Activated naive CD4-positive, alpha-beta T cell treated with anti-CD3 and anti-CD28 coated beads for 36 hours (primary cell): ENCODE measurements at regions not wholly inside any gene's neighbourhood (a gene's known extent, or its start where the extent isn't known, plus 50 kb on each side); places are given as distances from the start of the nearest gene placed in this dataset.

Source experiments
- CTCF ChIA-PET: fragments of 350-600 bp; sonication (Branson Sonifier 250); formaldehyde crosslinking; loops from one replicate; lab custom pipeline; 2021; ENCODE audit warnings: antibody characterized with exemption; lab: Charles Lee
- DNase-seq: peaks from one replicate; pipeline ENCODE4 v3.0.0-alpha.2; 2020
- H3K27ac Mint-ChIP-seq: one replicate; pipeline ENCODE4 v1.8.0; 2021; ENCODE audit warnings: mild to moderate bottlenecking, mixed read lengths
- H3K27me3 Mint-ChIP-seq: one replicate; pipeline ENCODE4 v1.8.0; 2021; ENCODE audit warnings: low read depth, mixed read lengths
- H3K36me3 Mint-ChIP-seq: one replicate; pipeline ENCODE4 v1.8.0; 2021; ENCODE audit warnings: low read depth, mixed read lengths
- H3K4me1 Mint-ChIP-seq: one replicate; pipeline ENCODE4 v1.8.0; 2021; ENCODE audit warnings: low read depth, mixed read lengths
- H3K4me3 Mint-ChIP-seq: one replicate; pipeline ENCODE4 v1.8.0; 2021; ENCODE audit warnings: mild to moderate bottlenecking, moderate library complexity, mixed read lengths
- H3K9me3 Mint-ChIP-seq: one replicate; pipeline ENCODE4 v1.8.0; 2021; ENCODE audit warnings: mixed read lengths
- intact Hi-C: fragments of 100-400 bp; cut with micrococcal nuclease; formaldehyde crosslinking; loops from one replicate; pipeline ENCODE4 v1.15.1; 2023

DNA sequence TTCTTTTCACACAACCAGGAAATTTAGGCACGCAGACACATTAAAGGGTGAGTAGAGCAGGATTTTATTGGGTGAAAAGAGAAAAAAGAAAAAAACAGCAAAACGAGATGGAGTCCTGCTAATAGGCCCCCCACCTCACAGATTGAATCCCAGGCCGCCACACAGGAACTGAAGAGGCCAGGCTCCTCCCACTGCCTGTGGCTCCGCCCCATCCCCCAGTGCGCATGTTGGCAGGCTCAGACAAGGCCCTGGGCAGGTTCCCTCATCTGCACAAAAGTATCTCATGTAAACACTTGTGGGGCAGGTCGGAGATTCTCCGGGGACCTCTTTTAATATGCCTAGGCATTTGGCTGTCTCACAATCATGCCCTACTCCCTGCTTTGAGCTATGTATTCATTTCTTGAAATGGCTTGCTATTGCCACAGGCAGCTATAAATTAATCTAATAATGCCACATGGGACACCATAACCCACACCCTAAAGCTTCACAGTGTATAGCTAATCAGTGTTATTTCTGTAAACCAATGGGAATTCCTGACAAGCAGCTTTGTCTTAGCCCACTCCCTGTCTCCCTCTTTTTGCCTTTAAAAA is 76.2 kb upstream of the KIF5B start:
- Mint-ChIP-seq H3K4me3 (no peak overlapping the region), H3K9me3 (no peaks in the 10 kb centered on the region)

DNA sequence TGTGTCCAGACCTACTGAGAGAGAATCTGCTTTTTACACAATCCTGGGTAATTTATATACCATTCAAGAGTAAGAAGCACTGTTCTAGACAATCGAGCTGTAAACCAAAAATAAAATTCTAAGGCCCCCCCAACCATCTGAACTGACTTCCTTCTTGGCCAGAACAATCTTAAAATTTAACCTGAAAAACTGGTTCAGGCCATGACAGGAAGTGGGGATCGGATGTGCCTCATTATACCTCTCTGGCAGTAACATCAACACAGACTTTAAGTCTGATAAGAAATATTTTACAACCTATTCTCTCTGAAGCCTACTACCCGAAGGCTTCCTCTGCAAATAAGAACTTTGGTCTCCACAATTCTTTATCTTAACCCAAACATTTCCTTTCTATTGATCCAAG is 75.2 kb upstream of the KIF5B start:
- no peaks in the 10 kb centered on the region for H3K27me3 Mint-ChIP-seq
- CTCF ChIA-PET = no interaction called here
- H3K9me3 Mint-ChIP-seq = no peaks in the 10 kb centered on the region
- no peak for DNase-seq
- intact Hi-C loops = no loop called here
- H3K4me1 Mint-ChIP-seq = peaks cover 9% of the 10 kb centered on the region
- no peak overlapping the region for H3K4me3 Mint-ChIP-seq
- H3K27ac Mint-ChIP-seq = no peak overlapping the region
- no peaks in the 10 kb centered on the region for H3K36me3 Mint-ChIP-seq

More for the DNA sequence above, 76.2 kb upstream of the KIF5B start:
- Mint-ChIP-seq H3K27ac (no peak overlapping the region), H3K27me3 (no peaks in the 10 kb centered on the region), H3K36me3 (no peaks in the 10 kb centered on the region), H3K4me1 (peaks cover 9% of the 10 kb centered on the region)
- peak; percentile 8 for DNase-seq
- intact Hi-C loops = no loop called here
- CTCF ChIA-PET = interaction anchor here (0.6 to 0.9 kb wide), 2 partner anchors 57 to 83 kb away, joined by 3 to 4 read pairs; no protein-coding TSS in a partner anchor

DNA sequence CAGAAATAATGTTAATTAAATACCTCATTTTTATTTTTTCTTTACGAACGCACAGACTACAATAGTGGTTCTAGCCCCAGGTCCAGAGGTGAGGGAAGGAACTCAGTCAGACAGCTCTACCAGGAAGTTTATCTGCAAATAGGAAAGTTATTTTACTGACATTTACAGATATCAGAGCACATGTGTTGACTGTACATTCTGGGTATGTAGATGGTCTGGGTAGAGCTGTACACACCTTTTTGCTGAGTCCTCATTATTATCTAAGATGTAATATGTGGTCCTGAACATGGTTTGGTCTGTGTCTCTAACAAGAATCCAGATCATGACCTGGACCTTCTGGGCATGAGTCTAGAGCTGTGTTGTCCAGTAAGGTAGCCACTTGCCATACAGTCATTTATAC is 74.6 kb upstream of the KIF5B start:
- CTCF ChIA-PET = no interaction called here
- Mint-ChIP-seq H3K36me3 (no peaks in the 10 kb centered on the region), H3K27ac (no peak overlapping the region), H3K9me3 (no peaks in the 10 kb centered on the region), H3K4me1 (peaks cover 9% of the 10 kb centered on the region), H3K4me3 (no peak overlapping the region), H3K27me3 (no peaks in the 10 kb centered on the region)
- intact Hi-C loops = no loop called here
- no peak for DNase-seq

DNA sequence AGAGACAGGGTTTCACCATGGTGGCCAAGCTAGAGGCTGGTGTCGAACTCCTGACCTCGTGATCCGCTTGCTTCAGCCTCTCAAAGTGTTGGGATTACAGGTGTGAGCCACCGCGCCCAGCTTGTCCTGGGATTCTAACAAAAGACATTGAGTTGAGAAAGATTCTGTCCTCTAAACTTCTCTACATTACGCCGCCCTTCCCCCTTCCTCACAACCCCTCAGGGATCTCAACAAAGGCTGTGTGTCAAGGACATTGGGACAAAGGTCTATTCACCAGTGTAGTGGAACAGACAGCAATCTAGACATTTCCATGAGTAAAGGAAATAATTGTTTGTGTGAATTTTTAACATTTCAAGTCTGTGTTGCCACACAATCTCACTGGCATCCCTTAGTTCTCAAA is 68.8 kb upstream of the KIF5B start:
- peaks cover 10% of the 10 kb centered on the region for H3K9me3 Mint-ChIP-seq
- no peaks in the 10 kb centered on the region for H3K27me3 Mint-ChIP-seq
- intact Hi-C loops = no loop called here
- H3K4me1 Mint-ChIP-seq = no peaks in the 10 kb centered on the region
- H3K36me3 Mint-ChIP-seq = peaks cover 3% of the 10 kb centered on the region
- no peak overlapping the region for H3K4me3 Mint-ChIP-seq
- CTCF ChIA-PET = no interaction called here
- no peak for DNase-seq
- H3K27ac Mint-ChIP-seq = no peak overlapping the region

DNA sequence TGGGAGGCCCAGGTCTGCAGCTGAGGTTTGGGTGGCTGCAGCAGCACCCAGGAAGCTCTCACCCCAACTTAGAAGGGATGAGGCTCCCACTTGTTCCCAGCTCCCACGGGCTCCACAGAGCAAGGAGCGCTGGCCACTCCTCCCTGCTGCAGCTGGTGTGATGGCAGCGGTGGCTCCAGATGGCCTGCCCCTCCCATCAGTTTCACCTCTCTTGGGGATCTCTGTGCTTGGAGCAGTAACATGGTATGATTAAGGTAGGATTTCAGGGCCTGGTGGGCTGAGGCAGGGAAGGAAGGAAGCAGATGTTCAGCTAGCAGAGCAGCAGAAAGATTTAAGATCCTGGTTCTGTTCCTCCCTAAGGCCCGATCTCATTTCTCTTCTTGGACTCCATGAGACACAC is 66.8 kb upstream of the KIF5B start:
- H3K4me1 Mint-ChIP-seq = no peaks in the 10 kb centered on the region
- CTCF ChIA-PET = interaction anchor here (0.6 to 1.1 kb wide), 2 partner anchors 27 to 261 kb away, joined by 3 to 6 read pairs; no protein-coding TSS in a partner anchor
- H3K4me3 Mint-ChIP-seq = no peak overlapping the region
- no peak for DNase-seq
- peaks cover 3% of the 10 kb centered on the region for H3K36me3 Mint-ChIP-seq
- intact Hi-C loops = no loop called here
- H3K9me3 Mint-ChIP-seq = peaks cover 10% of the 10 kb centered on the region
- no peaks in the 10 kb centered on the region for H3K27me3 Mint-ChIP-seq
- H3K27ac Mint-ChIP-seq = no peak overlapping the region

DNA sequence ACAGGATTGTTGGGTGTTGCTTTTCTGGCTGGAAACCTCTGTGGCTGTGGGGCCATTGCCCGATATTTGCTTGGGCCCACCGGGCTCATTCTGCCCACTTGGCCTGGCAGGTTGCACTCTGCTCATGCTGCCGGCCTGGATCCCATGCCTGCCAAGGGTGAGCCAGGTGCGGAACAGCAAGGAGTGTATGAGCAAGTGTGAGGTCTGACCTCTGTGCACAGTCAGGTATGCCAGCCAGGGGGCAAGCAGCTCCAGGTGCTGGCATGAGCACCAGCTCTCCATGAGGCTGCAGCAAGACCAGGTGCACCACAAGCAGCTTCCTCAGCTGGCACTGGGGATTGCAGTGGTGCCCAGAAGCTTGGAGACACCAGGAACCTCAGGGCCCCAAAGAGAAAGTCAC is 65.4 kb upstream of the KIF5B start:
- Mint-ChIP-seq H3K9me3 (peaks cover 10% of the 10 kb centered on the region), H3K36me3 (peaks cover 3% of the 10 kb centered on the region), H3K27me3 (no peaks in the 10 kb centered on the region), H3K4me3 (no peak overlapping the region), H3K4me1 (no peaks in the 10 kb centered on the region), H3K27ac (no peak overlapping the region)
- no peak for DNase-seq
- CTCF ChIA-PET = interaction anchor here (0.6 kb wide), 1 partner anchor 201 kb away, joined by 3 read pairs; no protein-coding TSS in a partner anchor
- intact Hi-C loops = no loop called here

DNA sequence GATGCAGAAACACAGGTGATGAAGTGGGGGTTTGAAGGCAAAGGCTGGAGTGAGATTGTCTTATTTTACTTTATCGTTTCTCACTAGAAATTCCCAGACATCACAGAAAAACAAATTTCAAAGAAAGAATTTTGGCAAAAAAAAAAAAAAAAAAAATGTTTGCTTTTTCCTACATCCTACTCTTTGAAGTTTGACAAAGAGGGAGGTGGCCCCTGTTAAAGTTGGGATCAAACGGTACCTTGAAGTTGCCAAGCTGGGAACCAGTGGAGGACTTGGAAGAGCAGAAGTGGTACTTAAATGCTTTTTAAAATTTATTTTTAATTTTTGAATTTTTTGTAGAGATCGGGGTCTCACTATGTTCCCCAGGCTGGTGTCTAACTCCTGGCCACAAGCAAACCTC is 63.9 kb upstream of the KIF5B start:
- Mint-ChIP-seq H3K4me3 (no peak overlapping the region), H3K4me1 (no peaks in the 10 kb centered on the region), H3K27me3 (peaks cover 5% of the 10 kb centered on the region), H3K9me3 (peaks cover 10% of the 10 kb centered on the region), H3K27ac (no peak overlapping the region), H3K36me3 (peaks cover 3% of the 10 kb centered on the region)
- CTCF ChIA-PET = interaction anchor here (0.7 kb wide), 1 partner anchor 60 kb away, joined by 3 read pairs; no protein-coding TSS in a partner anchor
- intact Hi-C loops = no loop called here
- DNase-seq = no peak

DNA sequence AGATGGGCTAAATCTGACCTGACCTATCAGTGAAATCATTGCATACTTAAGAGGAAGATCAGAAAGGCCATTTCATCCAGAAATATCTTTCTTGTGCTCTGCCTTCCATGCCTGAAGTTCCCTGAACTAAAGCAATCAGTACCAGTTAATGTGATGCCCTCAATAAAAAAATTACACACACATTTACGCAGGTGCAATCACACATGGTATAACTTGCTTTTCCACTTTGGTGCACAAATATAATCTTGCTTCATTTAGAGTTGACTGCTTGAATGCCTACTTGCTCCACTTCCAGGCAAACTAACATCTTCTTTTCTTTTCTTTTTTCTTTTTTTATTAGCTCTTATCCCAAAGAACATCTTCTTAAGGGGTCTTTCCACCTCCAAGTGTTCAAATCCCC is 58.3 kb upstream of the KIF5B start:
- intact Hi-C loops = no loop called here
- CTCF ChIA-PET = no interaction called here
- no peaks in the 10 kb centered on the region for H3K36me3 Mint-ChIP-seq
- H3K27me3 Mint-ChIP-seq = peaks cover 5% of the 10 kb centered on the region
- H3K4me3 Mint-ChIP-seq = no peak overlapping the region
- no peaks in the 10 kb centered on the region for H3K4me1 Mint-ChIP-seq
- H3K9me3 Mint-ChIP-seq = no peaks in the 10 kb centered on the region
- no peak overlapping the region for H3K27ac Mint-ChIP-seq
- DNase-seq = no peak

DNA sequence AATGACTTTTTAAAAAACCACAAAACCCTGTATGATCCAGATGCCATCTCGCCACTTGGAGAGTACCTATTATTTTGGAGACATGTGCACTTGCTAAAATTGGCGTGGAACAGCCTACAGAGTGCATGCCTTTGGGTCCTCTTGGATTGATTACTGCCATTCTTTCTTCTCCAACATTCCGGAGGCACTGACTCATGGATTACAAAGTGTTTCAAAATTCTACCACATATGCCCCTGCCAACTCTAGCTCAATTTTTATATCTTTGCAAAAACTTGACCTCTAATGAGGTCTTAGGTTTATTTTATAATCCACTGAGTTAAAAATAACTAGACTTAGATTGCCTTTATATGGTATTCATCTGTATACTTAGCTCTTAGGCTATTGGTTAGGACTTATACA is 55.8 kb upstream of the KIF5B start:
- H3K4me1 Mint-ChIP-seq = no peaks in the 10 kb centered on the region
- intact Hi-C loops = no loop called here
- CTCF ChIA-PET = interaction anchor here (0.7 kb wide), 1 partner anchor 47 kb away, joined by 3 read pairs; no protein-coding TSS in a partner anchor
- no peak for DNase-seq
- no peaks in the 10 kb centered on the region for H3K36me3 Mint-ChIP-seq
- H3K27ac Mint-ChIP-seq = no peak overlapping the region
- H3K27me3 Mint-ChIP-seq = peaks cover 5% of the 10 kb centered on the region
- no peaks in the 10 kb centered on the region for H3K9me3 Mint-ChIP-seq
- H3K4me3 Mint-ChIP-seq = no peak overlapping the region

DNA sequence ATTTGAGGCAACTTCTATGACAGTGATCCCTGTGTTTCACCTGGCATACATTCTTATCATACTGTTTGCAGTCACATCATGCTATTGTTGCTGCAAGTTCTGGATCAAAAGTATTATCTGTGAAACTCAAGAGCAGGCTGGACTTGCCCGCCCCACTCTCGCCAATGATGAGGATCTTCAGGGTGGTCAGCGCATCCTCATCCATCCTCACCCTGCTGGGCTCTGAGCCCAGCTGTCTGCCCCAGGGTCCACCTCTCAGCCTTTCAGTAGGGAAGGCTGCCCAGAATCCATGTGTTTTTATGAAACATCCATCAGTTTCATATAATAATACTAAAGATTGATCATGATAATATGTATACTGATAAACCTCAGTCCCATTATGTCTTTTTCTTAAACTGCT is 55.4 kb upstream of the KIF5B start:
- intact Hi-C loops = no loop called here
- CTCF ChIA-PET = interaction anchor here (0.7 kb wide), 1 partner anchor 47 kb away, joined by 3 read pairs; no protein-coding TSS in a partner anchor
- peaks cover 5% of the 10 kb centered on the region for H3K27me3 Mint-ChIP-seq
- H3K9me3 Mint-ChIP-seq = no peaks in the 10 kb centered on the region
- no peak overlapping the region for H3K27ac Mint-ChIP-seq
- H3K36me3 Mint-ChIP-seq = no peaks in the 10 kb centered on the region
- H3K4me1 Mint-ChIP-seq = no peaks in the 10 kb centered on the region
- DNase-seq = no peak
- H3K4me3 Mint-ChIP-seq = no peak overlapping the region

DNA sequence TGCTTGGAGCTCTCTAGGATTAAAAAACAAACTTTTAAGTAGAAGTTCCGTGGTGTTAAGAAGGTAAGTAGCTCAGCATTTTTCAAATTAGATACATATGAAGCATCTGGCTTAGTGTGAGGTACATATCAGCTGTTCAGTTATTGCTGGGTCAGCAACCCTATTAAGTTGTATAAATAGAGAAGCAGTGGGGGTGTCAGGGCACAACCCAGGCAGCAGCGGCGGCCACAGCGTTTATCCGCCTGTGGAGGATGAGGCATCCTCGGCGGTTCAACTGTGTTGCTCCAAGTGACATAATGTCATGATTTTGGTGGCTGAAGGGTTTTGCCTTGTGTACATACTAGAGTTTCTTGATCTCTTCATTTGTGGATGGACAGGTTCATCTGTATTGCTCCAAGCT is 54.6 kb upstream of the KIF5B start:
- no peak overlapping the region for H3K27ac Mint-ChIP-seq
- no peaks in the 10 kb centered on the region for H3K36me3 Mint-ChIP-seq
- H3K4me1 Mint-ChIP-seq = no peaks in the 10 kb centered on the region
- no peak overlapping the region for H3K4me3 Mint-ChIP-seq
- CTCF ChIA-PET = no interaction called here
- no peak for DNase-seq
- H3K27me3 Mint-ChIP-seq = peaks cover 3% of the 10 kb centered on the region
- H3K9me3 Mint-ChIP-seq = no peaks in the 10 kb centered on the region
- intact Hi-C loops = no loop called here

DNA sequence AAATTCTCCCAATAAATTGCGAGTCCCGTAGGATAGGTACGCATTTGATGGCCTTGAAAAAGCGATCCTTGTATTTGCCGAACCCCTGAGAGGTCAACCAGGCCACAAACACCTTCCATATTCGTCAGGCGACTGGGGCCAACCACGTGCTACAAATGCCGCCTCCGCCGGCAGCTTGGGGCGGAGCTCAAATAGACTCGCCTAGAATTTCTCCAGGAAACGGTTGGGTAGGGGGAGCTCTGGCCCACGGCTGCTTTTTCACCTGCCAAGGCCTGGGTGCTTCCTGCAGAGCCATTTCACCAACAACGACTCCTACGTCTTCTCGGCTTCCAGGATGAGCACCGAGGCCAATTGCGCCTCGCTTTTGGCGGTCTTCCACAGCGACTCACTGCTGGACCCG is 53.4 kb upstream of the KIF5B start:
- no peak overlapping the region for H3K4me3 Mint-ChIP-seq
- no peak overlapping the region for H3K27ac Mint-ChIP-seq
- no peaks in the 10 kb centered on the region for H3K4me1 Mint-ChIP-seq
- H3K36me3 Mint-ChIP-seq = no peaks in the 10 kb centered on the region
- CTCF ChIA-PET = no interaction called here
- H3K9me3 Mint-ChIP-seq = no peaks in the 10 kb centered on the region
- intact Hi-C loops = no loop called here
- H3K27me3 Mint-ChIP-seq = no peaks in the 10 kb centered on the region
- no peak for DNase-seq
